Lower leg skin (tissue), 3 donors: ENCODE measurements at regions not wholly inside any gene's neighbourhood (a gene's known extent, or its start where the extent isn't known, plus 50 kb on each side); places are given as distances from the start of the nearest gene placed in this dataset.

Experiments used
- POLR2A ChIP-seq, 2 donors: fragments of 450-650 bp; IDR thresholded peaks; one replicate each; pipeline ENCODE4 v1.6.1; 2016 to 2017; ENCODE audit warnings: antibody characterized with exemption in 2 of 2, mild to moderate bottlenecking in 1 of 2, moderate library complexity in 1 of 2
- TF ChIP-seq, protein P1 (sequence below), 3 donors: fragments of 450-650 bp; IDR thresholded peaks; one replicate each; pipeline ENCODE4 v1.5.1; 2016; ENCODE audit warnings: antibody characterized with exemption in 3 of 3, mild to moderate bottlenecking in 3 of 3, moderate library complexity in 2 of 3

DNA sequence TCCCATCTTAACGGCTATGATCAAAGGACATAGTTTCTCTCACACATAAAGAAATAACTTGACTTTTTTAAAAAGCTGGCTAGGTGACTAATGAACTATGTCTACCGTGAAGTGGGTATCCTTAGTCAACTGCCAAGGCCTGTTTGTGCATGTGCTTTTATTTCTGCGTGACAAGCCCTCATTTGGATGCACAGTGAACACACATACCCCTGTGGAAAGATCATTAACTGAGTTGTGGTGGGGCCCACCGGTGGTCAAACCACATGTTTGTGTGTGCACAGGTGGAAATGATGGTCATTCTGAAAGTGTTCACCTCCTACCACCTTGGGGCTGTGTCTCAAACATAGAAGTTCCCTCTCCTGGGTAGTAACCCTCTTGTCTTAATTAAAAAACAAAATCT is 256.1 kb upstream of the SALL1 start:
- TF ChIP-seq, protein P1, sequence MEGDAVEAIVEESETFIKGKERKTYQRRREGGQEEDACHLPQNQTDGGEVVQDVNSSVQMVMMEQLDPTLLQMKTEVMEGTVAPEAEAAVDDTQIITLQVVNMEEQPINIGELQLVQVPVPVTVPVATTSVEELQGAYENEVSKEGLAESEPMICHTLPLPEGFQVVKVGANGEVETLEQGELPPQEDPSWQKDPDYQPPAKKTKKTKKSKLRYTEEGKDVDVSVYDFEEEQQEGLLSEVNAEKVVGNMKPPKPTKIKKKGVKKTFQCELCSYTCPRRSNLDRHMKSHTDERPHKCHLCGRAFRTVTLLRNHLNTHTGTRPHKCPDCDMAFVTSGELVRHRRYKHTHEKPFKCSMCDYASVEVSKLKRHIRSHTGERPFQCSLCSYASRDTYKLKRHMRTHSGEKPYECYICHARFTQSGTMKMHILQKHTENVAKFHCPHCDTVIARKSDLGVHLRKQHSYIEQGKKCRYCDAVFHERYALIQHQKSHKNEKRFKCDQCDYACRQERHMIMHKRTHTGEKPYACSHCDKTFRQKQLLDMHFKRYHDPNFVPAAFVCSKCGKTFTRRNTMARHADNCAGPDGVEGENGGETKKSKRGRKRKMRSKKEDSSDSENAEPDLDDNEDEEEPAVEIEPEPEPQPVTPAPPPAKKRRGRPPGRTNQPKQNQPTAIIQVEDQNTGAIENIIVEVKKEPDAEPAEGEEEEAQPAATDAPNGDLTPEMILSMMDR (IDR thresholded peaks at IDR 0.05), result no peak
- TF ChIP-seq POLR2A (IDR thresholded peaks at IDR 0.05), result no peak
